ENCODE measurements at regions not wholly inside any gene's neighbourhood (a gene's known extent, or its start where the extent isn't known, plus 50 kb on each side); places are given as distances from the start of the nearest gene placed in this dataset.

DNA sequence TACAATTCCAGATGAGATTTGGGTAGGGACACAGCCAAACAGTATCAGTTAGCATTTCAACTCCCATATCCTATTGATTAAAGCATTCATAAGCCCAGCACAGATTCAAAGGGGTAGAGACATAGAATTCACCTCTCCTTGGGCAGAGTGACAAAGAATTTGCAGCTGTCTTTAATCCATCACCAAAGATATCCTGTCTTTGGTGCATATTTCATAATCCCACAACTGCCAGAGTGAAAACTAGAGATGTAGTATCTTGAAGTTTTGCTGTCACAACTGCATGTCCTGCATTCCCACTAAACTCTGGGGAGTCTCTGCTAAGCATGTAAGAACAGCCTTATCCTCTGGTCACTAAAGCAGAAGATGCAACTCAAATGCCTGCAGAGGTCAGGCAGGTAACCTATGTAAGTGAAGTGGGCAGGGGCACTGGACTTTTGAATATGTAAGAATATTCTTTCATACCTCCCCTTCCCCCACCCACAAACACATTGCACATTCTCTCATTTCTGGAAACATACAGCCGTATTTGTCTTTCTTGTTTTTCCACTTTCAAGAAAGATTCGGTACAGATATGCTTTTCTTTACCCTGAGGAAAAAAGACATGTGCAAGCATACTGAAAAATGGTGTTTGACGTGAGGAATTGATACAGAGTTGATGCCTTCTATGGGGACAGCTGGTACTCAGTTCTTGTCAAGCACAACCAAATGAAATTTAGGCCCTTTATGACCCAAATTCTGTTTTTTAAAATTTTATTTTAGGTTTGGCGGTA lies 283.1 kb downstream of the SP3 start:
- intact Hi-C loops (cut with micrococcal nuclease) = no loop called here
- no peak for DNase-seq (ENCODE audit: low spot score)
- H3K9me3 Mint-ChIP-seq = no peaks in the 10 kb centered on the region
- no peak overlapping the region for H3K27ac Mint-ChIP-seq
- no peaks in the 10 kb centered on the region for H3K27me3 Mint-ChIP-seq (ENCODE audit: insufficient read depth)
- no peaks in the 10 kb centered on the region for H3K36me3 Mint-ChIP-seq (ENCODE audit: low read depth)
- no peaks in the 10 kb centered on the region for H3K4me1 Mint-ChIP-seq (ENCODE audit: low read depth)
- no peak overlapping the region for H3K4me3 Mint-ChIP-seq

DNA sequence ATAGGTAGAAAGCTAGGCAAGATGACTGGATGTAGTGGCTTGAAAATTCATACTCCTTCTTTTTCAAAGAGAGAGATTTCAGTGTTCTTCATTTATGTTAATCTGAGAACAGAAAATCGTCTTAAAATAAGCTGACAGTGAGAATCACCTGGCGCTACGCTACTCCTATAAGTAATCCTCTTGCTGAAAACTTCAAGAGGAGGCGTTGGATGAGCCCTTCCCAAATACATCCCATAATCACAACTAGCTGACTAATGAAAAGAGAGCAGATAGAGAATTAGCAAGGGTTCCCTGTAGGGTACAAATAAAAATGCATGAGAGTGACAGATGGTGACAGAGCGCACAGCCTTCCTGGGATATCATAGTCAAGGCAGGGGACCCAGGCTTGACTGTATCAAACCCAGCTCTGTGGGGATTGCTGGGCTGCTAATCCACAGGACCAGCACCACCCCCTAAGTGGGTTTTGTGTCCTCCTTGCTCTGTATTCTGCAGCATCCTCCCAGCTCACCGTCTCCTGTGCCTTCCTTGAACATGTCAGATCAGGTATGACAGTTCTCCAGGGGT lies 280.2 kb downstream of the SP3 start:
- Mint-ChIP-seq H3K36me3 (ENCODE audit: low read depth) (no peaks in the 10 kb centered on the region), H3K9me3 (no peaks in the 10 kb centered on the region), H3K4me1 (ENCODE audit: low read depth) (no peaks in the 10 kb centered on the region), H3K27ac (no peak overlapping the region), H3K4me3 (no peak overlapping the region), H3K27me3 (ENCODE audit: insufficient read depth) (no peaks in the 10 kb centered on the region)
- DNase-seq (ENCODE audit: low spot score) = no peak
- intact Hi-C loops (cut with micrococcal nuclease) = no loop called here

DNA sequence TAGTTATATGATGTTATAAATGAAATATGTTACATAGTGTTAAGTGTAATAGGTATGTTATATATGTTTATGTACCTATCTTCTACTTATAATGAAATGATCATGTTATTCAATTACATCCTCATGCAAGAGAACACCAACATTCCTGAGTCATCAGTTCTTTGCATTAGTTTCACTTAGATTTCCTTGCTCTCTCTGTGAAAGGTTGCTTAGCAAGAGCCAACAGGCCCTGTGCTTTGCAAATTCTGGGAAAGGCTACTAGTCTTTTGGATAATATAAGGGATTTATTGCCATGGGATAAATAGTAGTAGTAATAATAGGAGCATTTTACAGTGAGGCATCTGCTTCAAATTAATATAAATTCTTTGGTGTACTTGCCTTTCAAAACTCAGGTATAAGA lies 274.8 kb downstream of the SP3 start:
- no peak overlapping the region for H3K4me3 Mint-ChIP-seq
- intact Hi-C loops (cut with micrococcal nuclease) = no loop called here
- H3K27ac Mint-ChIP-seq = no peak overlapping the region

DNA sequence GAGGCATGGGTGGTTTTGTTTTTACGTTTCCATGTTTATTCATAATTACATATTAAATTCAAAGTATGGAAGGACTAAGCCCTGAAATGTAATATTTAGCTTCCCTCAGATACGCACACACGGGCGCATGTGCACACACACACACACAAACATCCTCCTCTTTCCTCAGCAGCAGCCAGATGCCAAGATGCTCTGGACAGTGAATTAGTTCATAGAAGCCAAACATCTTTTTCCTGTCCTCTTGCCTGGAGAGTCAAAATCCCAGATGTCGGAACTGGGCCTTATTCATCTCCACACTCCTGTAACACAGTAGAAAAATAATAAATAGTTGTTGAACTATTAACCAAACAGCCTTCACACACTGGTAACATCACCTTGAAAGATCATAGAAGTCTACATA lies 273.1 kb downstream of the SP3 start:
- H3K27ac Mint-ChIP-seq = no peak overlapping the region
- intact Hi-C loops (cut with micrococcal nuclease) = no loop called here
- H3K4me1 Mint-ChIP-seq (ENCODE audit: low read depth) = no peaks in the 10 kb centered on the region
- no peak for DNase-seq (ENCODE audit: low spot score)
- H3K27me3 Mint-ChIP-seq (ENCODE audit: insufficient read depth) = no peaks in the 10 kb centered on the region
- H3K4me3 Mint-ChIP-seq = no peak overlapping the region
- H3K9me3 Mint-ChIP-seq = no peaks in the 10 kb centered on the region
- no peaks in the 10 kb centered on the region for H3K36me3 Mint-ChIP-seq (ENCODE audit: low read depth)

More for the DNA sequence above, 274.8 kb downstream of the SP3 start:
- H3K27me3 Mint-ChIP-seq (ENCODE audit: insufficient read depth) = no peaks in the 10 kb centered on the region
- no peaks in the 10 kb centered on the region for H3K9me3 Mint-ChIP-seq
- no peak for DNase-seq (ENCODE audit: low spot score)
- no peaks in the 10 kb centered on the region for H3K36me3 Mint-ChIP-seq (ENCODE audit: low read depth)
- H3K4me1 Mint-ChIP-seq (ENCODE audit: low read depth) = no peaks in the 10 kb centered on the region

DNA sequence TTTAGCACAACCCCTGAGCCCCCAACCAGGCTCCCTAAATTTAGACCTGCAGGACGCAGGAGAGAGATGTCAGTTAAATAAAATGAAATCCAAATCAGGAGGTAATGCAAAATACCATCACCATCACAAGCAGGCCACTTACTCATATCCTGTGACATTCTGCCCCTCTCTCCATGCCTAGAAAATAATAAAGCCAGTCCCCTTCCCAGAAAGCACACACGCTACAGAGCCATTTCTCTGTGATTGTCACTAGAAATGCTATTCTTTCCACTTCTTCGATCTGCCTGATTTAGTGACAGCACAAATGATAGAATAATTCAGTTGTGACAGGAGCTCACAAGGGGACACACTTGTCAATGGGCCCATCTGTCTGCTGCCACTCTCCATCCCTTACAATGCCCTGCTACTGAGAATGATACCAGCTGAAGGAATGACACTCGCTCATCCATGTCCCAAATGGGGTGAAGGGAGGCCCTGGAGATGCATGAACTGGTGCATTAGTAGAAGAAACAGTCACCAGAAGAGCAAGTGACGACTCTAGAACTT lies 272.1 kb downstream of the SP3 start:
- intact Hi-C loops (cut with micrococcal nuclease) = no loop called here
- Mint-ChIP-seq H3K9me3 (no peaks in the 10 kb centered on the region), H3K4me1 (ENCODE audit: low read depth) (no peaks in the 10 kb centered on the region), H3K27ac (no peak overlapping the region), H3K36me3 (ENCODE audit: low read depth) (no peaks in the 10 kb centered on the region), H3K27me3 (ENCODE audit: insufficient read depth) (no peaks in the 10 kb centered on the region), H3K4me3 (no peak overlapping the region)
- no peak for DNase-seq (ENCODE audit: low spot score)

DNA sequence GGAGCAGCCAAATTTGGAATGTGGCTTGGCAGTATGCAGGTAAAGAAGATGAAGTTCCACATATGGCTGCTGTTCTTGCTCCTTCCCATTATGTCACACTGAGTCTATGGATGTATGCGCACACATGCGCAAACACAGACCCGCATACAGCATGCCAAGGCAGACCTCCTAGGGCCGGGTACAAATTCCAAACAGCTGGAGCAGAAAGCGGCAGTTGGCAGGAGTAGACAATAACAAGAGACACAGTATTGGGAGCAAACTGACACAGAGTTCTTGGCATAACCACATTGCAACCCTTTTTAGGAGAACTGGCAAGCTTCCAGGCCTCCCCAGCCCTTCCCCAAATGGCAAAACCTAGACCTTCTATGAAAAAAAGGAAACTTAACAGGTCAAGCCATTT lies 268.9 kb downstream of the SP3 start:
- no peak overlapping the region for H3K4me3 Mint-ChIP-seq
- H3K4me1 Mint-ChIP-seq (ENCODE audit: low read depth) = no peaks in the 10 kb centered on the region
- no peaks in the 10 kb centered on the region for H3K9me3 Mint-ChIP-seq
- no peaks in the 10 kb centered on the region for H3K36me3 Mint-ChIP-seq (ENCODE audit: low read depth)
- DNase-seq (ENCODE audit: low spot score) = no peak
- intact Hi-C loops (cut with micrococcal nuclease) = no loop called here
- no peaks in the 10 kb centered on the region for H3K27me3 Mint-ChIP-seq (ENCODE audit: insufficient read depth)
- H3K27ac Mint-ChIP-seq = no peak overlapping the region

DNA sequence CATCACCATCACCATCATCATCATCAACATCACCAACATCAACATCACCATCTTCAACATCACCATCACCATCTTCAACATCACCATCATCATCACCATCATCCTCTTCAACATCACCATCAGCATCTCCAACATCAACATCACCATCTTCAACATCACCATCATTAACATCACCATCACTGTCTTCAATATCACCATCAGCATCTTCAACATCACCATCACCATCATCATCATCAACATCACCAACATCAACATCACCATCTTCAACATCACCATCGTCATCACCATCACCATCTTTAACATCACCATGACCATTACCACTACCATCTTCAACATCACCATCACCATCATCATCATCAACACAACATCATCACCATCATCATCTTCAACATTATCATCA lies 267.2 kb downstream of the SP3 start:
- no peaks in the 10 kb centered on the region for H3K4me1 Mint-ChIP-seq (ENCODE audit: low read depth)
- H3K36me3 Mint-ChIP-seq (ENCODE audit: low read depth) = no peaks in the 10 kb centered on the region
- H3K4me3 Mint-ChIP-seq = no peak overlapping the region
- intact Hi-C loops (cut with micrococcal nuclease) = no loop called here
- DNase-seq (ENCODE audit: low spot score) = no peak
- H3K27ac Mint-ChIP-seq = no peak overlapping the region
- H3K27me3 Mint-ChIP-seq (ENCODE audit: insufficient read depth) = no peaks in the 10 kb centered on the region
- no peaks in the 10 kb centered on the region for H3K9me3 Mint-ChIP-seq

DNA sequence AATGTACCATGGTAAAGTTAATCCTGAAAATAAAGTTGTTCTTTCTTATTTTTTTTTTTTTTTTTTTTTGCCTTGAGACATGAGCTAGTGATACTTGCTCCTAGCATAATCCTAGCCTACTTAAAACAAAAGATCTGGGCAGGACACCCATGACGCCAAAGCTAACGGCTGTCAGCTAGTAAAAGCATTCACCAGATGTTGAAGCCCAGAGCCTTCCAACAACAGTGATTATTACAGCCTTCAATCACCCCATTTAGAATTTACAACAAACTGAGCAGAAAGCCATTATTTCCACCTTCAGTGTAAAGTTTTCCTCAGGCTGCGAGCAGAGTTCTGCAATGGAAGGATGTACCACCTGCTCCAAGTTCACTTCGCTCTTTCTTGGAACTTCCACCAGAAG lies 259.5 kb downstream of the SP3 start:
- intact Hi-C loops (cut with micrococcal nuclease) = no loop called here
- no peaks in the 10 kb centered on the region for H3K4me1 Mint-ChIP-seq (ENCODE audit: low read depth)

DNA sequence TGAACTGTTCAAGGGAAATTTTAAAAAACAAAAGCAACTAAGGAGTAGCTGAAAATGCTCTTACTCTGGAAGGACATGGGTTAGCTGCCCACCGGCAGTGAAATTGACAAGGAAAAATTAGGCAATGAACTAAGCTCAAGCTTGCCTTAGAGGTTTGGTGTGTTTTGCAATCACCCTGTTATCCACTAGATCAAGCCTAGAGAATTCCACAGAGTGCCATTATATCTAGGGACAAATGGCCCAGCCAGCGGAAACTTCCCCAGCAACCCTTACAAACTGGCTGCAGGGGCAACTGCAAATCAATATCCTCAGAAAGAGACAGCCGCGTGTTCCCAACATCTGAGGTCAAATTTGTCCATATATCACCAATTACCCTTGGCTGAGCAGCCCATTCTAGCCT lies 258.2 kb downstream of the SP3 start:
- no peaks in the 10 kb centered on the region for H3K27me3 Mint-ChIP-seq (ENCODE audit: insufficient read depth)
- no peak overlapping the region for H3K27ac Mint-ChIP-seq
- H3K36me3 Mint-ChIP-seq (ENCODE audit: low read depth) = no peaks in the 10 kb centered on the region
- H3K9me3 Mint-ChIP-seq = no peaks in the 10 kb centered on the region
- H3K4me3 Mint-ChIP-seq = no peak overlapping the region
- no peaks in the 10 kb centered on the region for H3K4me1 Mint-ChIP-seq (ENCODE audit: low read depth)
- no peak for DNase-seq (ENCODE audit: low spot score)
- intact Hi-C loops (cut with micrococcal nuclease) = no loop called here

More for the DNA sequence above, 259.5 kb downstream of the SP3 start:
- Mint-ChIP-seq H3K4me3 (no peak overlapping the region), H3K27ac (no peak overlapping the region), H3K36me3 (ENCODE audit: low read depth) (no peaks in the 10 kb centered on the region), H3K27me3 (ENCODE audit: insufficient read depth) (no peaks in the 10 kb centered on the region), H3K9me3 (no peaks in the 10 kb centered on the region)
- DNase-seq (ENCODE audit: low spot score) = no peak

DNA sequence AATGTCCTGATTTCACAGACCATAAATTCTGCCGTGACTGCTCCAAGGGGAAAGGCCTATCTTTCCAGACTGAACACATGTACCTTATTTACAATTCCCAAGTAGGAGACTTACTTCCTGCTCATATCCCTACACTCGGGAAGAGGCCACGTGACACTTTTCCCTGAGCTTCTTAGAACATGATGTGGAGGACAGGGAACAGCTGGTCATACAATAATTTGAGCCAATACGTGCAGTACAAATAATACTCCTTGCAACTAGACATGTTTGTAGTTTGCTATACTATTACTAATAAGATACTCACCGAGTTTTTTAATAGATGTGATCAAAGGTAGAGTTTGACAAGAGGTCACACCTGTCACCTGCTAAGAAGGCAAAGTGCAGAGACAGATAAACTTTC lies 256.4 kb downstream of the SP3 start:
- H3K36me3 Mint-ChIP-seq (ENCODE audit: low read depth) = no peaks in the 10 kb centered on the region
- H3K4me1 Mint-ChIP-seq (ENCODE audit: low read depth) = no peaks in the 10 kb centered on the region
- no peaks in the 10 kb centered on the region for H3K27me3 Mint-ChIP-seq (ENCODE audit: insufficient read depth)
- no peaks in the 10 kb centered on the region for H3K9me3 Mint-ChIP-seq
- intact Hi-C loops (cut with micrococcal nuclease) = no loop called here
- no peak overlapping the region for H3K4me3 Mint-ChIP-seq
- no peak for DNase-seq (ENCODE audit: low spot score)
- no peak overlapping the region for H3K27ac Mint-ChIP-seq

DNA sequence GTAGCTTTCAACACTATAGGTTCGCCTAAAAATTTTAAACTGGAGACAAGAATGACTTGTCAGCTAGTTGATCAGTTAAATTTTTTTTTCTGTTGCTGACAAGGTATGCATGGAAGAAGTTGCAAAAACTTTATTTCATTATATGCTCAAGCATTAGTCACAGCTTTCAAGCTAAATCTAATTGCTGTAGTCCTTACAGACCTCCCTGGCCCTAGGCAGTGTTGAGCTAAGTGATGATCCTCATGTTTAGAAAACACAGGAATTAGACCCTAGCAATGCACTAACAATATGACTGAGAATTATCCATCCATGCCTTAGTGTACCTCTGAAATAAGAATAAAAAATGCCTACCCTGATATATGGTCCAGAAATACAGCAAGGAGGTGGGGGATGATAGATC lies 253.4 kb downstream of the SP3 start:
- Mint-ChIP-seq H3K36me3 (ENCODE audit: low read depth) (no peaks in the 10 kb centered on the region), H3K4me1 (ENCODE audit: low read depth) (no peaks in the 10 kb centered on the region), H3K9me3 (no peaks in the 10 kb centered on the region), H3K27me3 (ENCODE audit: insufficient read depth) (peaks cover 4% of the 10 kb centered on the region), H3K4me3 (no peak overlapping the region), H3K27ac (no peak overlapping the region)
- DNase-seq (ENCODE audit: low spot score) = no peak
- intact Hi-C loops (cut with micrococcal nuclease) = no loop called here

DNA sequence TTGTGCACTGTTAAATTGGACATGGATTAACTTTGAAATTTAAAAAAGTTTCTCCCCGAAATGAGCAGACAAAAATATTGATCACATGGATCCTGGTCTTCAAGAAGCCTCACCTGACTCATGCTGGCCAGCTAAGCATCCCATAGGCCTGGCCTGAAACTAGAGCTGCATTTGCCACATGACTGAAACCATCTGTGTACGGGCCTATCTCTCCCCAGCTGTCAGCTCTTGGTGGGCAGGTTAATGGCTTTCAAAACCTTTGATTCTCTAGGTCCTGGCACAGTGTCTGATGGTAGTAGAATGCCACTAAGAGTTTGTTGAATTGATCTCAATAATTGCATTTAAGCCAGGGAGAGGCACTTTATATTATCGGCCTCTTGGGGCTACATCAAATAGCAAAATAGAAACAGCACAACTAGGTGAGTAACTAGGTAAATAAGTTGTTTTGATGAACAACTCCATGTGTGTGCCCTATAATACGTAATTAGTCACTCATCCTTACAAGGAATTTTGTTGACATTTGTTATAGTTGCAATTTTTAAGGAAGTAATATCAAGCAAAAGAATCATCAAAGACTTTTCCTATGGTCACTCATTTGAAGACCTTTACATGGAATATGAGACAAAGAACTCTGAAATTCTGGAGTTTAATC lies 251.1 kb downstream of the SP3 start:
- Mint-ChIP-seq H3K4me3 (no peak overlapping the region), H3K36me3 (ENCODE audit: low read depth) (no peaks in the 10 kb centered on the region), H3K4me1 (ENCODE audit: low read depth) (no peaks in the 10 kb centered on the region), H3K27me3 (ENCODE audit: insufficient read depth) (peaks cover 16% of the 10 kb centered on the region), H3K27ac (no peak overlapping the region), H3K9me3 (no peaks in the 10 kb centered on the region)
- DNase-seq (ENCODE audit: low spot score) = no peak
- intact Hi-C loops (cut with micrococcal nuclease) = no loop called here

DNA sequence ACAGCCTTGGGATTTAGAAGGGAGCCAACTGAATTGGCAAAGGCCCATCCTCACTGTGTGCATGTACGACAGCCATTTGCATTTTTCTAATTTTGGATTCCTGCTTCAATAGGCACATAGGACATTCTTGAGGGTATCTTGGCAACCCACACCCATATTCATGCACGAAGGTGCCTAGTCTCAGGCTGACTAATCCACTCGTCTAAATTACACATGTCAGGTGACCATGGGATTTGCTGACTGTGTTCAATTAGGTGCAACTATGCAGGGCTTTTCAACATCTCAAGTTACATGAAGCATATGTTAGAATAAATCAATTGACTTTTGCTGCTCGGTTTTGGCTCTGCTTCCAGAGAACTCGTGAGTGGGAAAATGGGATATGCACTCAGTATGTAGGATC lies 249.7 kb downstream of the SP3 start:
- Mint-ChIP-seq H3K27me3 (ENCODE audit: insufficient read depth) (peaks cover 16% of the 10 kb centered on the region), H3K4me3 (no peak overlapping the region), H3K36me3 (ENCODE audit: low read depth) (no peaks in the 10 kb centered on the region), H3K4me1 (ENCODE audit: low read depth) (no peaks in the 10 kb centered on the region), H3K9me3 (no peaks in the 10 kb centered on the region), H3K27ac (no peak overlapping the region)
- no peak for DNase-seq (ENCODE audit: low spot score)
- intact Hi-C loops (cut with micrococcal nuclease) = no loop called here

All from activated T-helper 1 cell treated with anti-CD3 and anti-CD28 coated beads, Interleukin-12 subunit alpha, Interleukin-12 subunit beta, Interleukin-2, Interleukin-4 antibody, amounts not matched to agents 30 ng/mL and 10 ng/mL and 1 ng/mL, durations not matched to agents 14 hours and 24 hours and 36 hours (primary cell).